ENCODE measurements at regions not wholly inside any gene's neighbourhood (a gene's known extent, or its start where the extent isn't known, plus 50 kb on each side); places are given as distances from the start of the nearest gene placed in this dataset.

DNA sequence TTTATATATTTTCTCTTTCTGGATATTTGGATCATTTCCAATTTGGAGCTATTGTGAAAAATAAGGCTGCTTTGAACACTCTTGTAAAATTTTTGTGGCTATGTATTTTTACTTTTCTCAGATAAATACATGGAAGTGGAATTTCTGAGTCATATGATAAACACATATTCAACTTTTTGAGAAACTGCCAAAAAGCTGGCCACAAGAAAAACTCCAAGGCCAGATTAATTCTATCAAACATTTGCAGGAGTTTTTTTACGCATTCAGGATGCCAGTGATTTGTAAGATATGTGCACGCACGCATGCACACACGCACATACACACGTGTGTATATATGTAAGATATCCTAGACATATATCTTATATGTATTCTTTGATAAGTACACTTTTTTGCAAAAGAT lies 477.5 kb upstream of the SPHKAP start:
- H3K9me3 ChIP-seq (ENCODE audit: insufficient read depth, low read length) = no peaks in the 10 kb centered on the region
- no peaks in the 10 kb centered on the region for H4K20me1 ChIP-seq (ENCODE audit: low read depth, low read length)
- no peaks in the 10 kb centered on the region for H3K27me3 ChIP-seq (ENCODE audit: low read length)
- no peaks in the 10 kb centered on the region for H3F3A ChIP-seq (ENCODE audit: insufficient read depth)
- H2AFZ ChIP-seq (ENCODE audit: low read depth, low read length, severe bottlenecking) = no peak overlapping the region
- no peak overlapping the region for H3K27ac ChIP-seq (ENCODE audit: low read depth, low read length)
- no peak overlapping the region for H3K9ac ChIP-seq (ENCODE audit: low read length)
- TF ChIP-seq EZH2phosphoT487 (conservative IDR thresholded peaks at IDR 0.05; ENCODE audit: low read length) = no peak
- TF ChIP-seq, protein P1, sequence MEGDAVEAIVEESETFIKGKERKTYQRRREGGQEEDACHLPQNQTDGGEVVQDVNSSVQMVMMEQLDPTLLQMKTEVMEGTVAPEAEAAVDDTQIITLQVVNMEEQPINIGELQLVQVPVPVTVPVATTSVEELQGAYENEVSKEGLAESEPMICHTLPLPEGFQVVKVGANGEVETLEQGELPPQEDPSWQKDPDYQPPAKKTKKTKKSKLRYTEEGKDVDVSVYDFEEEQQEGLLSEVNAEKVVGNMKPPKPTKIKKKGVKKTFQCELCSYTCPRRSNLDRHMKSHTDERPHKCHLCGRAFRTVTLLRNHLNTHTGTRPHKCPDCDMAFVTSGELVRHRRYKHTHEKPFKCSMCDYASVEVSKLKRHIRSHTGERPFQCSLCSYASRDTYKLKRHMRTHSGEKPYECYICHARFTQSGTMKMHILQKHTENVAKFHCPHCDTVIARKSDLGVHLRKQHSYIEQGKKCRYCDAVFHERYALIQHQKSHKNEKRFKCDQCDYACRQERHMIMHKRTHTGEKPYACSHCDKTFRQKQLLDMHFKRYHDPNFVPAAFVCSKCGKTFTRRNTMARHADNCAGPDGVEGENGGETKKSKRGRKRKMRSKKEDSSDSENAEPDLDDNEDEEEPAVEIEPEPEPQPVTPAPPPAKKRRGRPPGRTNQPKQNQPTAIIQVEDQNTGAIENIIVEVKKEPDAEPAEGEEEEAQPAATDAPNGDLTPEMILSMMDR (IDR thresholded peaks at IDR 0.05; ENCODE audit: insufficient read depth, low read length, poor library complexity, severe bottlenecking) = no peak
- H3K4me2 ChIP-seq (ENCODE audit: low read depth, low read length, poor library complexity, severe bottlenecking) = no peak overlapping the region
- no peaks in the 10 kb centered on the region for H3K79me2 ChIP-seq (ENCODE audit: insufficient read depth, low read length)
- H3K36me3 ChIP-seq (ENCODE audit: low read length) = no peaks in the 10 kb centered on the region
- H3K9me2 ChIP-seq (replicated peaks; ENCODE audit: insufficient read depth, low read length) = no peaks in the 10 kb centered on the region
- H3K4me3 ChIP-seq (ENCODE audit: insufficient read depth, low read length, poor library complexity, severe bottlenecking) = no peak overlapping the region

DNA sequence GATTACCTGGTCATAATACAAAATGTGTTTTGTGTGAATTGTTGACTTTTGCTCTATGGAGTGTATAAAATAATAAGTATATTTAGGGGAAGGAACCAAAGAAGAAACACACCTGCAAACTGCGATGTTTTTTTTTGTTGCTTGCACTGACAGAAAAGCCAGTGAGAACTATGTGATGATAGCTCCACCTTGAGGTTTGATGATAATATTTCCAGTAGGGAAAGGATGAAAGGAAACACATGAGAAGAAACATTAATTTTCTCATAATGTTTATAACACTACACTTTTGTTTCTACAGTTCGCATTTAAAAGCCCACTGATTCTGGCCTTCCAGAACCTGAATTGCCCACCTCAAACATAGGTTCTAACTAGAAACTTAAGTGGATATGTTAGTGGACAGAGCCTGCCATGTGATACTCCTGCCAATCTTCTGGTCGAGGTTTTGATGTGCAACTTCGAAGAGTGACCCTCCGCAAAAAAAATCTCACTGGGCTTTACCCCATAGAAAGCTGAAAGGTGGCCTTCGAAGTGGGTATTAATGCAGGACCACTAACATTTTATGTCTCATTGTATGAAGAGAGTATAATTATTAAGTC lies 476.4 kb upstream of the SPHKAP start:
- no peak overlapping the region for H3K4me3 ChIP-seq (ENCODE audit: insufficient read depth, low read length, poor library complexity, severe bottlenecking)
- no peak for TF ChIP-seq EZH2phosphoT487 (conservative IDR thresholded peaks at IDR 0.05; ENCODE audit: low read length)
- TF ChIP-seq, protein P1 (IDR thresholded peaks at IDR 0.05; ENCODE audit: insufficient read depth, low read length, poor library complexity, severe bottlenecking) = peak; percentile 15
- no peaks in the 10 kb centered on the region for H3K79me2 ChIP-seq (ENCODE audit: insufficient read depth, low read length)
- H3K4me2 ChIP-seq (ENCODE audit: low read depth, low read length, poor library complexity, severe bottlenecking) = no peak overlapping the region
- no peaks in the 10 kb centered on the region for H3K9me3 ChIP-seq (ENCODE audit: insufficient read depth, low read length)
- no peak overlapping the region for H3K27ac ChIP-seq (ENCODE audit: low read depth, low read length)
- no peaks in the 10 kb centered on the region for H3K9me2 ChIP-seq (replicated peaks; ENCODE audit: insufficient read depth, low read length)
- no peak overlapping the region for H2AFZ ChIP-seq (ENCODE audit: low read depth, low read length, severe bottlenecking)
- no peaks in the 10 kb centered on the region for H3F3A ChIP-seq (ENCODE audit: insufficient read depth)
- H3K27me3 ChIP-seq (ENCODE audit: low read length) = no peaks in the 10 kb centered on the region
- H3K36me3 ChIP-seq (ENCODE audit: low read length) = no peaks in the 10 kb centered on the region
- H4K20me1 ChIP-seq (ENCODE audit: low read depth, low read length) = no peaks in the 10 kb centered on the region
- no peak overlapping the region for H3K9ac ChIP-seq (ENCODE audit: low read length)

DNA sequence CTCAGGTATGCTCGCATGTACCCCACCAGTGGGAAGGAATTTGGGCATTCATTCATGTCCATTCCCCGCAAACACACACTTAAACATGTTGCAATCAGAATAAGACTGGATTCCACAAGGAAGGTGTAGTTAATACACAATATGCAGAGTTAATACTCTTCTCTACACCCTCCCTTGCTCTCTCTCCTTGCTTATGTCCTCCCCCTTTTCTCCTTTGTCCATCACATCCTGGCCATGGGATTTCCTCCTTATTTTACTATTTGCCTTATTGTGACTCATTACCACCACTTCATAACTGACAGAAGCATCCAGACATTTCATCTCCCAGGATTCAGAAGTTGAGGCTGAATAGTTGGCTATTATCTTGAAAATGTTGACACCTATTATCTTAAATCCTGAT lies 473.8 kb upstream of the SPHKAP start:
- no peak overlapping the region for H3K9ac ChIP-seq (ENCODE audit: low read length)
- no peaks in the 10 kb centered on the region for H3K27me3 ChIP-seq (ENCODE audit: low read length)
- H3K4me2 ChIP-seq (ENCODE audit: low read depth, low read length, poor library complexity, severe bottlenecking) = no peak overlapping the region
- TF ChIP-seq, protein P1 (IDR thresholded peaks at IDR 0.05; ENCODE audit: insufficient read depth, low read length, poor library complexity, severe bottlenecking) = no peak
- no peak for TF ChIP-seq EZH2phosphoT487 (conservative IDR thresholded peaks at IDR 0.05; ENCODE audit: low read length)
- no peaks in the 10 kb centered on the region for H4K20me1 ChIP-seq (ENCODE audit: low read depth, low read length)
- H3K9me2 ChIP-seq (replicated peaks; ENCODE audit: insufficient read depth, low read length) = no peaks in the 10 kb centered on the region
- H3K9me3 ChIP-seq (ENCODE audit: insufficient read depth, low read length) = no peaks in the 10 kb centered on the region
- no peaks in the 10 kb centered on the region for H3K79me2 ChIP-seq (ENCODE audit: insufficient read depth, low read length)
- H3K27ac ChIP-seq (ENCODE audit: low read depth, low read length) = no peak overlapping the region
- no peak overlapping the region for H3K4me3 ChIP-seq (ENCODE audit: insufficient read depth, low read length, poor library complexity, severe bottlenecking)
- no peaks in the 10 kb centered on the region for H3K36me3 ChIP-seq (ENCODE audit: low read length)
- no peaks in the 10 kb centered on the region for H3F3A ChIP-seq (ENCODE audit: insufficient read depth)
- no peak overlapping the region for H2AFZ ChIP-seq (ENCODE audit: low read depth, low read length, severe bottlenecking)
